Neural progenitor cell (in vitro differentiated cells): ENCODE measurements at regions not wholly inside any gene's neighbourhood (a gene's known extent, or its start where the extent isn't known, plus 50 kb on each side); places are given as distances from the start of the nearest gene placed in this dataset.

Experiments
- DNase-seq: peaks from one replicate; pipeline ENCODE4 v3.0.0-alpha.2; 2016; ENCODE audit warnings: low spot score
- H2AFZ ChIP-seq: fragments of 200-600 bp; sonication (generic); replicated peaks from 2 replicates; pipeline ENCODE4 v1.6.1; 2016; ENCODE audit warnings: antibody characterized with exemption
- H3F3A ChIP-seq: fragments of 200-600 bp; sonication (generic); 2 replicates; pipeline ENCODE4 v1.6.1; 2016; ENCODE audit warnings: antibody characterized with exemption, low read depth
- H3K27ac ChIP-seq: fragments of 200-600 bp; sonication (generic); 2 replicates; pipeline ENCODE4 v1.5.1; 2016; ENCODE audit warnings: mild to moderate bottlenecking
- H3K27me3 ChIP-seq: fragments of 200-600 bp; sonication (generic); 2 replicates; pipeline ENCODE4 v1.6.1; 2016; ENCODE audit warnings: mild to moderate bottlenecking, moderate library complexity
- H3K36me3 ChIP-seq: fragments of 200-600 bp; sonication (generic); 2 replicates; pipeline ENCODE4 v1.5.1; 2016
- H3K4me1 ChIP-seq: fragments of 200-600 bp; sonication (generic); 2 replicates; pipeline ENCODE4 v1.6.1; 2016; ENCODE audit warnings: mixed run types
- H3K4me2 ChIP-seq: fragments of 200-600 bp; sonication (generic); 2 replicates; pipeline ENCODE4 v1.6.1; 2016
- H3K4me3 ChIP-seq: fragments of 200-600 bp; sonication (generic); 2 replicates; pipeline ENCODE4 v1.5.1; 2016
- H3K79me2 ChIP-seq: fragments of 200-600 bp; sonication (generic); 2 replicates; pipeline ENCODE4 v1.6.1; 2016; ENCODE audit warnings: low read depth
- H3K9ac ChIP-seq: fragments of 200-600 bp; sonication (generic); 2 replicates; pipeline ENCODE4 v1.6.1; 2016
- H3K9me3 ChIP-seq: fragments of 200-600 bp; sonication (generic); 2 replicates; pipeline ENCODE4 v1.5.1; 2016; ENCODE audit warnings: low read depth
- H4K20me1 ChIP-seq: fragments of 200-600 bp; sonication (generic); 2 replicates; pipeline ENCODE4 v1.6.1; 2016; ENCODE audit warnings: low read depth
- H3K27ac Mint-ChIP-seq: 3 replicates; pipeline ENCODE4 v1.8.0; 2021; ENCODE audit warnings: mixed read lengths
- H3K27me3 Mint-ChIP-seq: 2 replicates; pipeline ENCODE4 v1.8.0; 2022; ENCODE audit warnings: low read depth, mild to moderate bottlenecking, inconsistent platforms, moderate library complexity, mixed read lengths; ENCODE audit not compliant: insufficient read depth
- H3K36me3 Mint-ChIP-seq: 3 replicates; pipeline ENCODE4 v1.8.0; 2021; ENCODE audit warnings: mixed read lengths
- H3K4me1 Mint-ChIP-seq: 3 replicates; pipeline ENCODE4 v1.8.0; 2021; ENCODE audit warnings: mixed read lengths
- H3K4me3 Mint-ChIP-seq: 3 replicates; pipeline ENCODE4 v1.8.0; 2021; ENCODE audit warnings: mild to moderate bottlenecking, moderate library complexity, mixed read lengths
- H3K9me3 Mint-ChIP-seq: 3 replicates; pipeline ENCODE4 v1.8.0; 2020; ENCODE audit warnings: mixed read lengths
- CTCF ChIP-seq: fragments of 200-600 bp; sonication (generic); IDR thresholded peaks from 2 replicates; pipeline ENCODE4 v1.5.1; 2017; ENCODE audit warnings: antibody characterized with exemption, mild to moderate bottlenecking
- EZH2 ChIP-seq: fragments of 200-600 bp; sonication (generic); IDR thresholded peaks from 2 replicates; pipeline ENCODE4 v1.6.1; 2017; ENCODE audit warnings: antibody characterized with exemption, mild to moderate bottlenecking, moderate library complexity
- EZH2phosphoT487 ChIP-seq: fragments of 200-600 bp; sonication (generic); IDR thresholded peaks from 2 replicates; pipeline ENCODE4 v1.6.1; 2017; ENCODE audit warnings: antibody characterized with exemption

- DNase-seq: no peak
- Mint-ChIP-seq H3K27me3 (no peaks in the 10 kb centered on the region), H3K27ac (no peak overlapping the region), H3K4me1 (no peaks in the 10 kb centered on the region), H3K4me3 (no peak overlapping the region), H3K9me3 (no peaks in the 10 kb centered on the region), H3K36me3 (no peaks in the 10 kb centered on the region)
- Histone ChIP-seq H3K9ac (no peak overlapping the region), H3K36me3 (no peaks in the 10 kb centered on the region), H3K27me3 (no peaks in the 10 kb centered on the region), H4K20me1 (no peaks in the 10 kb centered on the region), H3K27ac (no peak overlapping the region), H2AFZ (no peak overlapping the region), H3K9me3 (no peaks in the 10 kb centered on the region), H3K4me3 (no peak overlapping the region), H3K4me2 (no peak overlapping the region), H3K79me2 (no peaks in the 10 kb centered on the region), H3K4me1 (no peaks in the 10 kb centered on the region), H3F3A (no peaks in the 10 kb centered on the region)
- no peak for TF ChIP-seq EZH2
- no peak for TF ChIP-seq CTCF
- TF ChIP-seq EZH2phosphoT487: no peak
Observed at GRCh38 chr4:66059556-66059955, 389.3 kb upstream of the EPHA5 start.

- Mint-ChIP-seq H3K27me3 (no peaks in the 10 kb centered on the region), H3K4me3 (no peak overlapping the region), H3K4me1 (no peaks in the 10 kb centered on the region)
Observed at GRCh38 chr4:66059136-66059535, 388.8 kb upstream of the EPHA5 start.

GRCh38 chr4:66055999-66056398 lies 385.7 kb upstream of the EPHA5 start:
- Mint-ChIP-seq H3K27me3 (no peaks in the 10 kb centered on the region), H3K27ac (no peak overlapping the region), H3K36me3 (no peaks in the 10 kb centered on the region), H3K4me3 (no peak overlapping the region), H3K4me1 (no peaks in the 10 kb centered on the region), H3K9me3 (no peaks in the 10 kb centered on the region)
- H3F3A ChIP-seq: no peaks in the 10 kb centered on the region
- no peaks in the 10 kb centered on the region for H3K9me3 ChIP-seq
- H3K4me3 ChIP-seq: no peak overlapping the region
- no peak overlapping the region for H3K4me2 ChIP-seq
- no peaks in the 10 kb centered on the region for H3K79me2 ChIP-seq
- no peak overlapping the region for H2AFZ ChIP-seq
- H3K27ac ChIP-seq: no peak overlapping the region
- no peak overlapping the region for H3K9ac ChIP-seq
- DNase-seq: no peak
- H4K20me1 ChIP-seq: no peaks in the 10 kb centered on the region
- TF ChIP-seq EZH2 (no peak), CTCF (no peak), EZH2phosphoT487 (no peak)
- H3K27me3 ChIP-seq: no peaks in the 10 kb centered on the region
- no peaks in the 10 kb centered on the region for H3K36me3 ChIP-seq
- no peaks in the 10 kb centered on the region for H3K4me1 ChIP-seq

More at GRCh38 chr4:66059136-66059535, 388.8 kb upstream of the EPHA5 start:
- no peaks in the 10 kb centered on the region for H3K4me1 ChIP-seq
- H3K9me3 Mint-ChIP-seq: no peaks in the 10 kb centered on the region
- no peak overlapping the region for H3K27ac Mint-ChIP-seq
- no peaks in the 10 kb centered on the region for H3K36me3 Mint-ChIP-seq
- no peak for TF ChIP-seq EZH2phosphoT487
- TF ChIP-seq CTCF: no peak
- TF ChIP-seq EZH2: no peak
- H3K4me2 ChIP-seq: no peak overlapping the region
- no peak overlapping the region for H2AFZ ChIP-seq
- H3K9me3 ChIP-seq: no peaks in the 10 kb centered on the region
- H3K27me3 ChIP-seq: no peaks in the 10 kb centered on the region
- H4K20me1 ChIP-seq: no peaks in the 10 kb centered on the region
- no peak overlapping the region for H3K9ac ChIP-seq
- no peaks in the 10 kb centered on the region for H3K79me2 ChIP-seq
- H3K36me3 ChIP-seq: no peaks in the 10 kb centered on the region
- H3F3A ChIP-seq: no peaks in the 10 kb centered on the region
- H3K4me3 ChIP-seq: no peak overlapping the region
- no peak for DNase-seq
- no peak overlapping the region for H3K27ac ChIP-seq
